ENCODE measurements at regions not wholly inside any gene's neighbourhood (a gene's known extent, or its start where the extent isn't known, plus 50 kb on each side); places are given as distances from the start of the nearest gene placed in this dataset.

GRCh38 chr5:56523790-56524575 is 290.9 kb upstream of the ANKRD55 start:
- no peaks in the 10 kb centered on the region for H3K23me2 ChIP-seq (ENCODE audit: insufficient read length, low read depth, low read length, poor library complexity, severe bottlenecking)
- H2BK15ac ChIP-seq (ENCODE audit: low read depth, low read length) = no peak overlapping the region
- no peak overlapping the region for H3K23ac ChIP-seq (ENCODE audit: insufficient read length, low read depth, low read length)
- Mint-ChIP-seq H3K27ac (no peak overlapping the region), H3K4me1 (no peaks in the 10 kb centered on the region), H3K27me3 (ENCODE audit: low read depth) (no peaks in the 10 kb centered on the region), H3K4me3 (no peak overlapping the region), H3K36me3 (ENCODE audit: insufficient read depth in 1 of 3, low read depth in 3 of 3) (no peaks in the 10 kb centered on the region), H3K9me3 (no peaks in the 10 kb centered on the region; a peak in 1 of 5 replicates)
- no peak overlapping the region for H2BK20ac ChIP-seq (ENCODE audit: low read depth, low read length, poor library complexity, severe bottlenecking)
- H3K14ac ChIP-seq (ENCODE audit: insufficient read depth, low read length) = no peak overlapping the region
- H4K8ac ChIP-seq (replicated peaks; ENCODE audit: insufficient read length, low read depth, low read length) = no peak overlapping the region
- WGBS (ENCODE audit: extremely low coverage, insufficient read length, low lambda C conversion rate) = no CpG with 5 or more reads among the region's 6 CpGs
- H2AK5ac ChIP-seq (ENCODE audit: insufficient read length, low read length) = no peak overlapping the region
- H2BK12ac ChIP-seq (ENCODE audit: insufficient read length, low read depth, low read length) = no peak overlapping the region
- no peak overlapping the region for H3T11ph ChIP-seq (ENCODE audit: low read length)
- H3K27me3 ChIP-seq (ENCODE audit: insufficient read depth, low read length) = no peaks in the 10 kb centered on the region
- H2AFZ ChIP-seq (ENCODE audit: low read length) = no peak overlapping the region
- no peak for DNase-seq
- H3K79me1 ChIP-seq (ENCODE audit: insufficient read depth, low read depth, low read length, poor library complexity, severe bottlenecking) = no peaks in the 10 kb centered on the region
- H3K27ac ChIP-seq (ENCODE audit: insufficient read length, low read depth, low read length) = no peak overlapping the region
- no peak overlapping the region for H3K18ac ChIP-seq (ENCODE audit: insufficient read length, low read depth, low read length)
- H3K4me2 ChIP-seq (ENCODE audit: insufficient read depth, insufficient read length, low read length) = no peak overlapping the region
- no peak overlapping the region for H3K9ac ChIP-seq (ENCODE audit: extremely low read depth, insufficient read length, low read length)
- H2BK5ac ChIP-seq (ENCODE audit: insufficient read length, low read length) = no peak overlapping the region
- H4K5ac ChIP-seq (ENCODE audit: insufficient read length, low read depth, low read length) = no peak overlapping the region
- no peak overlapping the region for H2BK120ac ChIP-seq (ENCODE audit: low read depth, low read length, poor library complexity, severe bottlenecking)
- H4K91ac ChIP-seq (ENCODE audit: insufficient read length, low read depth, low read length) = no peak overlapping the region
- no peak overlapping the region for H3K4ac ChIP-seq (ENCODE audit: low read depth, low read length)
- no peaks in the 10 kb centered on the region for H3K79me2 ChIP-seq (ENCODE audit: insufficient read depth, low read length)
- H3K9me3 ChIP-seq (ENCODE audit: control insufficient read depth, low read depth, low read length) = no peaks in the 10 kb centered on the region
- no peak for TF ChIP-seq CTCF (conservative IDR thresholded peaks at IDR 0.05)
- no peaks in the 10 kb centered on the region for H4K20me1 ChIP-seq (ENCODE audit: control insufficient read depth, insufficient read depth, insufficient read length)
- H3K4me1 ChIP-seq (ENCODE audit: insufficient read depth, low read length) = no peaks in the 10 kb centered on the region; the same call in 1 of the 2 replicates
- no peak overlapping the region for H3K56ac ChIP-seq (ENCODE audit: insufficient read length, low read depth, low read length)

Data from H9 (cell line).